ENCODE measurements at regions not wholly inside any gene's neighbourhood (a gene's known extent, or its start where the extent isn't known, plus 50 kb on each side); places are given as distances from the start of the nearest gene placed in this dataset.

DNA sequence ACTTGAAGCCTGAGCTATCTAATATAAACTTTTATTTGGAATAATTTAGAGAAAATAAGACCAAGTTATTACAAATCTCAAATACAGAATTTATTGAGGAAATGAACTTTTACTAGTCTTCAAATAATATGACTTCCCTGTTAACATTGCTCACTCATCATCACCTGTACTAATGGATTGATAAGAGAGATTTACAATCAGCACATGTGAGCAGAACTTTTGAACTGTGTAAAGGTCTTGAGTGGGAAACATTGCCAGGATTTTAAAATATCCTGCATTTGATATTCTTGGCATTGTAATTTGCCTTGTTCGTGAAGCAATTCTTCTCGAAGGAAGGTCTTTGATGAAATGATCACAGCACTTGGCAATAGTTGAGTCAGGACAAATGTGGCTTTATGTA is 111.9 kb downstream of the FGF9 start:
- 87 to 91% methylated on average over 2 of the region's 2 CpGs for WGBS, 2 donors
- TF ChIP-seq, protein P1, sequence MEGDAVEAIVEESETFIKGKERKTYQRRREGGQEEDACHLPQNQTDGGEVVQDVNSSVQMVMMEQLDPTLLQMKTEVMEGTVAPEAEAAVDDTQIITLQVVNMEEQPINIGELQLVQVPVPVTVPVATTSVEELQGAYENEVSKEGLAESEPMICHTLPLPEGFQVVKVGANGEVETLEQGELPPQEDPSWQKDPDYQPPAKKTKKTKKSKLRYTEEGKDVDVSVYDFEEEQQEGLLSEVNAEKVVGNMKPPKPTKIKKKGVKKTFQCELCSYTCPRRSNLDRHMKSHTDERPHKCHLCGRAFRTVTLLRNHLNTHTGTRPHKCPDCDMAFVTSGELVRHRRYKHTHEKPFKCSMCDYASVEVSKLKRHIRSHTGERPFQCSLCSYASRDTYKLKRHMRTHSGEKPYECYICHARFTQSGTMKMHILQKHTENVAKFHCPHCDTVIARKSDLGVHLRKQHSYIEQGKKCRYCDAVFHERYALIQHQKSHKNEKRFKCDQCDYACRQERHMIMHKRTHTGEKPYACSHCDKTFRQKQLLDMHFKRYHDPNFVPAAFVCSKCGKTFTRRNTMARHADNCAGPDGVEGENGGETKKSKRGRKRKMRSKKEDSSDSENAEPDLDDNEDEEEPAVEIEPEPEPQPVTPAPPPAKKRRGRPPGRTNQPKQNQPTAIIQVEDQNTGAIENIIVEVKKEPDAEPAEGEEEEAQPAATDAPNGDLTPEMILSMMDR (IDR thresholded peaks at IDR 0.05), result no peak
- TF ChIP-seq POLR2A (IDR thresholded peaks at IDR 0.05), result no peak
- intact Hi-C loops (cut with DNase I; ENCODE audit: low total_unique reads), result no loop called here
- H3K27me3 ChIP-seq, result no peaks in the 10 kb centered on the region
- no peaks in the 10 kb centered on the region for H3K9me3 ChIP-seq
- no peak overlapping the region for H3K4me3 ChIP-seq
- H3K36me3 ChIP-seq (ENCODE audit: low read depth, missing control alignments), result no peaks in the 10 kb centered on the region
- no peak for DNase-seq
- H3K27ac ChIP-seq, result no peak overlapping the region
- no peaks in the 10 kb centered on the region for H3K4me1 ChIP-seq

DNA sequence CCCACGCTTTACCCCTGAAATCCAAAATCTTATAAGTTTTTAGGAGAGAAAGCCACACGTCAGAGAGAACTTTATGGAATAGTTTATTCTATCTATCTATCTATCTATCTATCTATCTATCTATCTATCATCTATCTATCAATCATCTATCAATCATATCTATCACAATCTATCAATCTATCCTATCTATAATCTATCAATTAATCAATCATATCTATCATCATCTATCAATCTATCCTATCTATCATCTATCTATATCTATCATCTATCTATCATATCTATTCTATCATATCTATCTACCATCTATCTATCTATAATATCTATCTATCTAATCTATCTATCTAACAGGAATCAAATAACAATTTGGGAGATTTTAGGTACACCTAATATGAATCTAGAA is 115.1 kb downstream of the FGF9 start:
- intact Hi-C loops (cut with DNase I; ENCODE audit: low total_unique reads), result no loop called here
- H3K27ac ChIP-seq, result no peak overlapping the region
- H3K4me3 ChIP-seq, result no peak overlapping the region
- H3K9me3 ChIP-seq, result no peaks in the 10 kb centered on the region
- TF ChIP-seq, protein P1 (IDR thresholded peaks at IDR 0.05), result no peak
- TF ChIP-seq POLR2A (IDR thresholded peaks at IDR 0.05), result no peak
- H3K4me1 ChIP-seq, result no peaks in the 10 kb centered on the region
- no peak for DNase-seq
- 82 to 84% methylated on average over 2 of the region's 2 CpGs for WGBS, 2 donors
- H3K27me3 ChIP-seq, result no peaks in the 10 kb centered on the region
- no peaks in the 10 kb centered on the region for H3K36me3 ChIP-seq (ENCODE audit: low read depth, missing control alignments)

DNA sequence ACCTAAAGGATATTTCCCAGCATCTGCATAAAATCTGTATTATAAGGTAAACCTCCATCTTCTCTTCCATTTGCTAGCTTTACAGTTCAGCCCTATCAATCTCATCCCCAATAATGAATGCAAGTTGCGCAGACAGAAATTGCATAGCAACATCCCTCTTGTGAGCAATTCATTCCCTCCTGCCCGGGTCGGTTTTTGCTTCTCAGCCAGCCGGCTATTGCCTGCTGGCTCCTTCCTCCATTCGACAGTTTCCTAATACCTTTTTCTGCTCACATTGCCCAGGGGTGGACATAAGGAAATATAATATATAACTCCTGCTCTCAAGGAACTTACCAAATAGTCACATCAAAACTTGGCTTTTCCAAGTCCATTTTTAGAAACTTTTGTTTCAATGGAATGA is 125.2 kb downstream of the FGF9 start:
- 72 to 75% methylated on average over 5 of the region's 5 CpGs for WGBS, 2 donors
- no peak for DNase-seq
- Histone ChIP-seq H3K4me3 (no peak overlapping the region), H3K36me3 (ENCODE audit: low read depth, missing control alignments) (no peaks in the 10 kb centered on the region), H3K9me3 (no peaks in the 10 kb centered on the region), H3K27me3 (no peaks in the 10 kb centered on the region), H3K4me1 (no peaks in the 10 kb centered on the region), H3K27ac (no peak overlapping the region)
- intact Hi-C loops (cut with DNase I; ENCODE audit: low total_unique reads), result no loop called here
- no peak for TF ChIP-seq POLR2A (IDR thresholded peaks at IDR 0.05)
- TF ChIP-seq, protein P1 (IDR thresholded peaks at IDR 0.05), result no peak

DNA sequence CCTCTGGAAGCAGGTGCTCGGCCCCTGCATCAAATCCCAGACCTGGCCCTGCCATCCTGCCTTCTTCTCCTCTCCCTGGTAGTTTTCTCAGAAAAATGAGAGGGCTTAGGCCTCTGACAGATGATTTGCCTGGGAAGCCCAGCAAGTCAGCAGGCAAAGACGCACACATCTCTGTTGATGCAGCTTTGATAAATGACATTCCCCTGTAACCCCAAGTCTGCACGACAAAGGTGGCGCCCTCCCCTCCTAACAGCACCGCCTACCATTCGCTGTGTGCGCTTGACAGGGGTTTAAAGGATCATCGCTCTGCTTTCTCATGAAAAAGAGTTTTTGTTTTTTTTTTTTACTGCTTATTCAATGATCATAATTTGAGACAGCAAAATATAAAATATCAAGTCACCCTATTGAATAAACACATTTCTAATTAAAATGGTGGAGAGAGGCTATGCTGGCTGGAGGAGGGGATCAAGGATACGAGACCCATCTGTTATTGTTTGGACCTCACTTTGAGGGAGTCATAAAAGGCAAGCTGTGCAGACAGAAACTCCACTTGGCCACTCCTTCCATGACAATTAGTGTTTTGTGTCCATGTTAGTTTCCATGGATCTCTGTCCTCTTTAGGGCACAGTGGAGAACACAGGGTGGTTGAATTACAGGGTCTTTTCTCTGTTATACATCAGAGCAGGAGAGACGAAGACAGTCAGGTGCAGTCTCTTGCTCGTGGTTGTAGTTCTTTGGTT is 126.1 kb downstream of the FGF9 start:
- no peak for DNase-seq
- no peak overlapping the region for H3K27ac ChIP-seq
- no peak overlapping the region for H3K4me3 ChIP-seq
- no peak for TF ChIP-seq POLR2A (IDR thresholded peaks at IDR 0.05)
- TF ChIP-seq, protein P1 (IDR thresholded peaks at IDR 0.05), result no peak
- H3K36me3 ChIP-seq (ENCODE audit: low read depth, missing control alignments), result no peaks in the 10 kb centered on the region
- intact Hi-C loops (cut with DNase I; ENCODE audit: low total_unique reads), result no loop called here
- WGBS, 2 donors, result 86 to 88% methylated on average over 11 of the region's 11 CpGs
- H3K4me1 ChIP-seq, result no peaks in the 10 kb centered on the region
- no peaks in the 10 kb centered on the region for H3K9me3 ChIP-seq
- H3K27me3 ChIP-seq, result no peaks in the 10 kb centered on the region

DNA sequence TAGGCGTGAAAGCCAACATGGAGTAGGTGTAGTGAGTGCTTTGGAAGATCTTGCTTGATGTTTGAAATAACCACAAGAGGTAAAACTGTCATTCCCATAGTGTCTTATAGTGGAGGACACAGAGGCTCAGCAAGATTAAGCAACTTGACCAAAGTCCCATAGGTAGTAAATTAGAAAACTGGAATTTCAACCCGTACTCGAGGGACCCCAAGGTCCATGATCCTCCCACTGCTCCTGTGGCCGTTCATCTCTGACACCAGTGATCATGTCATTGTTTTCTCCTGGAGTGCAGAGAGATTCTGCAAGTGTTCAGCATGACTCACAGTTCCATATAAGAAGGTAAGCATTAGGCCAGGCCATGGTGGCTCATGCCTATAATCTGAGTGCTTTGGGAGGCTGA is 126.9 kb downstream of the FGF9 start:
- Histone ChIP-seq H3K9me3 (no peaks in the 10 kb centered on the region), H3K27me3 (no peaks in the 10 kb centered on the region), H3K27ac (no peak overlapping the region), H3K36me3 (ENCODE audit: low read depth, missing control alignments) (no peaks in the 10 kb centered on the region), H3K4me1 (no peaks in the 10 kb centered on the region), H3K4me3 (no peak overlapping the region)
- no peak for TF ChIP-seq POLR2A (IDR thresholded peaks at IDR 0.05)
- TF ChIP-seq, protein P1 (IDR thresholded peaks at IDR 0.05), result no peak
- WGBS, 2 donors, result 77 to 78% methylated on average over 4 of the region's 4 CpGs
- intact Hi-C loops (cut with DNase I; ENCODE audit: low total_unique reads), result no loop called here
- no peak for DNase-seq

All from testis (tissue), 2 donors.